Fibroblast of pulmonary artery (primary cell): ENCODE measurements at regions not wholly inside any gene's neighbourhood (a gene's known extent, or its start where the extent isn't known, plus 50 kb on each side); places are given as distances from the start of the nearest gene placed in this dataset.

Experiments
- DNase-seq: peaks from one replicate; pipeline ENCODE4 v3.0.0-alpha.2; 2010; ENCODE audit warnings: low read depth
- H3K4me3 ChIP-seq: replicated peaks from 2 replicates; pipeline ENCODE4 v1.5.1; 2011; ENCODE audit warnings: low read depth, mild to moderate bottlenecking, control low read depth, low read length, moderate library complexity
- TF ChIP-seq, protein P1 (sequence below): IDR thresholded peaks from 2 replicates; pipeline ENCODE4 v1.5.1; 2011; ENCODE audit warnings: mild to moderate bottlenecking, control low read depth, low read length, inconsistent platforms; ENCODE audit errors: missing control alignments

DNA sequence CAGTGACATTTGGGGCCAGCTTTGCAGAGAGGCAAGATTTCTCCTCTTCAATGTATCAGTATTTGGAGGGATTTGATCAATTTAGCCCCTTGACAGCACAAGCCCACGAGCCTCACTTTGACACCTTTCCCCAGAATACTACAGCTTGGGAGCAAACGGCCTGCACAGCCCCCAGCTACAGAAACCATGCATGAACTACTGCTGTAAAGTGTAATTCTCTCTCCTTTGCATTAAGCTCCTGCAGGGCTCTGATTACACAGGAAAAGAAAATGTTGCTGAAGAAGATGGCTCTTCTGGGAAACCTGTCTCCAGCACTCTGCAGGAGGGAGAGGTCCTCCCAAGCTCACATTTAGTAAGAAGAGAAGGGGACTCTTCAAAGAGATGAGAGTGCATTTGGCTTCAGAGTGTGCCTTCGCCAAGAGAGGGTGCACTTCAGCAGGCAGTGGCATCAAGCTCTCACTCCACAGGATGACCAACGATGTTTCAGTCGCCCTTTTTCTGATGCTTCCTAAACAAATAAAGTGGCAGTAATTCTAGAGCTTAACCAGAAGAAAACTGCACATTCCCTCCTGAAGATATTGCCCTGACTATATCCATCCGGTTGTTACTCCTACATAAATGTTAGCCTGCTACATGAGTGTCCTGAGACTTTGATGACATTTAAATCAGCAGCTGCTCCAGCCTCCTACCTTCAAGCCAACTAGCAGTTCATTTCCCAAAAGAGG is 272.2 kb downstream of the AUH start:
- peak; percentile 77 for DNase-seq
- TF ChIP-seq, protein P1, sequence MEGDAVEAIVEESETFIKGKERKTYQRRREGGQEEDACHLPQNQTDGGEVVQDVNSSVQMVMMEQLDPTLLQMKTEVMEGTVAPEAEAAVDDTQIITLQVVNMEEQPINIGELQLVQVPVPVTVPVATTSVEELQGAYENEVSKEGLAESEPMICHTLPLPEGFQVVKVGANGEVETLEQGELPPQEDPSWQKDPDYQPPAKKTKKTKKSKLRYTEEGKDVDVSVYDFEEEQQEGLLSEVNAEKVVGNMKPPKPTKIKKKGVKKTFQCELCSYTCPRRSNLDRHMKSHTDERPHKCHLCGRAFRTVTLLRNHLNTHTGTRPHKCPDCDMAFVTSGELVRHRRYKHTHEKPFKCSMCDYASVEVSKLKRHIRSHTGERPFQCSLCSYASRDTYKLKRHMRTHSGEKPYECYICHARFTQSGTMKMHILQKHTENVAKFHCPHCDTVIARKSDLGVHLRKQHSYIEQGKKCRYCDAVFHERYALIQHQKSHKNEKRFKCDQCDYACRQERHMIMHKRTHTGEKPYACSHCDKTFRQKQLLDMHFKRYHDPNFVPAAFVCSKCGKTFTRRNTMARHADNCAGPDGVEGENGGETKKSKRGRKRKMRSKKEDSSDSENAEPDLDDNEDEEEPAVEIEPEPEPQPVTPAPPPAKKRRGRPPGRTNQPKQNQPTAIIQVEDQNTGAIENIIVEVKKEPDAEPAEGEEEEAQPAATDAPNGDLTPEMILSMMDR, result peak; percentile 67
- H3K4me3 ChIP-seq, result no peak overlapping the region

DNA sequence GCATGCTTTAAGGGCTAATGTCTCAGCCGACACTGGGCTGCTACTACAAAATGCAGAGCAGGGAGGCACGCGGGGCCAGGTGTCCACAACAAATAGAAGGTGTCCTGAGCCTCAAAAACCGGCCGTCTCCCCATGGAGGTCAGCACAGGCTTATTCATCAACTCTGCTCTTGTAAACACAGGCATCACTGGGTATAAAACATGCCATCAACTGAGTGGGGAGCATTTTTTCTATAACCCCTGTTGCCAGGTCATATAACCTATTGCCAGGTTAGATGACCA is 271.6 kb downstream of the AUH start:
- no peak overlapping the region for H3K4me3 ChIP-seq
- TF ChIP-seq, protein P1, result no peak
- DNase-seq, result no peak

DNA sequence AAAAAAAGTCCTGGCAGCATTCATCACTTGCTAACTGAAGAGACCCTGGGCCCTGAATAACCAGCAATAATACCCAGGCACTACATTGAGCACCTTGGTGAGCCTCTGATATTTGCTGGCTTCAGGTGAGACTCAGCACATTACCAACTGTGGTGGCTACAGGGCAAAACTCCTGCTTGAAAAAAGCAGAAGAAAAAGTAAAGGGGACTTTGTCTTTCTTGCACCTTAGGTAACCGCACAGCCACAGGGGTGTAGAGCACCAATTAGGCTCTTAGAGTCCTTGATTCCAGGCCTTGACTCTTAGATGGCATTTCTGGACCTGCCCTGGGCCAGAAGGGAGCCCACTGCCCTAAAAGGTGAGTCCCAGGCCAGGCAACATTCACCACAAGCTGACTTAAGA is 269.5 kb downstream of the AUH start:
- H3K4me3 ChIP-seq, result no peak overlapping the region
- no peak for DNase-seq
- TF ChIP-seq, protein P1, result no peak

DNA sequence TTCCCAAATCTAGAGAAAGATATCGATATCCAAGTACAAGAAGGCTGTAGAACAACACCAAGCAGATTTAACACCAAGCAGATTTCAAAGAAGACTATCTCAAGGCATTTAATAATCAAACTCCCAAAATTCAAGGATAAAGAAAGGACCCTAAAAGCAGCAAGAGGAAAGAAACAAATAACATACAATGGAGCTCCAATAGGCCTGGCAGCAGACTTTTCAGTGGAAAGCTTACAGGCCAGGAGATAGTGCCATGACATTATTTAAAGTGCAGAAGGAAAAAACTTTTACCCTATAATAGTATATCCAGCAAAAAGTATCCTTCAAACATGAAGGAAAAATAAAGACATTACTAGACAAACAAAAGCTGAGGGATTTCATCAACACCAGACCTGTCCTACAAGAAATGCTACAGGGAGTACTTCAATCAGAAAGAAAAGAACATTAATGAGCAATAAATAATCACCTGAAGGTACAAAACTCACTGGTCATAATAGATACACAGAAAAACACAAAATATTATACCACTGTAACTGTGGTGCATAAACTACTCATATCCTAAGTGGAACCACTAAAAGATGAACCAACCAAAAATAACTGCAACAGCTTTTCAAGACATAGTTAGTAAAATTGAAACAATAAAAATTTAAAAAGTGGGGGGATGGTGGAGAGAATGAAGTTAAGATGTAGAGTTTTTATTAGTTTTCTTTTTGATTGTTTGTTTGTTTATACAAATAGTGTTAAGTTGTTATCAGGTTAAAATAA is 267.2 kb downstream of the AUH start:
- DNase-seq, result no peak
- H3K4me3 ChIP-seq, result no peak overlapping the region
- TF ChIP-seq, protein P1, result no peak

DNA sequence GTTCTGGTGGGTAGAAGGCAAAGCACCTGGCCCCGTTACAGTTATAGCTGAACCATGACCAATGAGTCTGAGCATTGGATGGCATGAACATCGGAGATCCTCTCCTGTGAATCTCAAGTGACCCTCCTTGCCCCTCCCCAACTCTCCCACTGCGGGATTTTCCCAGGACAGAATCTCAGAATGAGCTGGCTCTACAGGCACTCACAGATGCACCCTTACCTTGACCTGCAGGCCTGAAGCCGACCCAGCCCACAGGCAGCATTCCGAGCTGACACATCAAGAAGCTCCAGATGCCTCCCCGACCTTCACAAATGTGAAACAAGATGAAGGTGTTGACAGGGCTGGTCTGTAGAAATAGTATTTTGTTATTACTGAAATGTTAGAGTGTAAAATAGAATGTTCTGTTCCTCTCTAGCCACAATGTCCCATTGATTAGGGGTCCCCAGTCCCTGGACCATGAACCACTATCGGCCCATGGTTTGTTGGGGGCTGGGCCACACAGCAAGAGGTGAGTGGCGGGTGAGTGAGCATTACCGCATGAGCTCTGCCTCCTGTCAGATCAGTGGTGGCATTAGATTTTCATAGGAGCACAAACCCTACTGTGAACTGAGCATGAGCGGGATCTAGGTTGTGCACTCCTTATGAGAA is 263.4 kb downstream of the AUH start:
- H3K4me3 ChIP-seq, result no peak overlapping the region
- TF ChIP-seq, protein P1, result no peak
- no peak for DNase-seq

DNA sequence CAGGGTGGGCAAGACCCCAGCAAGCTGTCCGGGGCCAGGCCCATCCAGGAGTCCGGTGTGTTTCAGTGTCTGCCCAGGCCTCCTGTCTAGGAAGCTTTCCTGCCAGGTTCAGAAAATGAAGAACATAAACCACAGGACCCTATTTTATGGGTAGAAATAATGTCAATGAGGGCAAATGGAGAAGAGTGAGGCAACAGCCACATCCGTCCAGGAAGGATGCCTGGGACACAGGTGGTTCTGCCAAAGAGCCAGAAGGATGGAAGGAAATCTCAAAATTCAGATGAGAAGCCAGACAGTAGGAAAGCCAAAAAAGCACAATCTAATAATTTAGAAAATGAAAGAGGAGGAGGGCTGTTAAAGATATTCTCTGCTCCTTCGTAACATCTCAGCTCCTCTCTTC is 262.3 kb downstream of the AUH start:
- DNase-seq, result no peak
- H3K4me3 ChIP-seq, result no peak overlapping the region
- TF ChIP-seq, protein P1, result no peak
